ENCODE measurements at regions not wholly inside any gene's neighbourhood (a gene's known extent, or its start where the extent isn't known, plus 50 kb on each side); places are given as distances from the start of the nearest gene placed in this dataset.

GRCh38 chr22:27240298-27241075 is 561.1 kb downstream of the MN1 start:
- intact Hi-C loops (cut with micrococcal nuclease), result no loop called here
- no peak overlapping the region for H3K27ac Mint-ChIP-seq
- Histone ChIP-seq H3K27me3 (ENCODE audit: control insufficient read depth in 2 of 2, insufficient read depth in 2 of 2, low read length in 2 of 2) (no peaks in the 10 kb centered on the region), H3K4me1 (ENCODE audit: control insufficient read depth in 2 of 2, insufficient read depth in 2 of 2, low read length in 2 of 2) (no peaks in the 10 kb centered on the region), H3K4me3 (ENCODE audit: low read length) (no peak overlapping the region), H3K27ac (ENCODE audit: low read depth, low read length) (no peak overlapping the region), H3K36me3 (ENCODE audit: control insufficient read depth in 2 of 3, insufficient read depth in 3 of 3, low read length in 3 of 3) (no peaks in the 10 kb centered on the region), H3K9me3 (ENCODE audit: control insufficient read depth in 2 of 3, low read length in 3 of 3) (no peaks in the 10 kb centered on the region)
- H3K27me3 Mint-ChIP-seq, result peaks cover 0 to 24% (median 13%) of the 10 kb centered on the region in 5 donors
- ChIA-PET CTCF (no interaction called here), POLR2A (no interaction called here)
- ATAC-seq, result no peak
- H3K4me3 Mint-ChIP-seq, result no peak overlapping the region
- DNase-seq, result no peak
- H3K36me3 Mint-ChIP-seq, result no peaks in the 10 kb centered on the region
- no peaks in the 10 kb centered on the region for H3K9me3 Mint-ChIP-seq
- H3K4me1 Mint-ChIP-seq, result no peaks in the 10 kb centered on the region

- H3K9me3 ChIP-seq (ENCODE audit: control insufficient read depth in 2 of 3, low read length in 3 of 3), result no peaks in the 10 kb centered on the region
- POLR2A ChIA-PET, result no interaction called here
- H3K27me3 Mint-ChIP-seq, result peaks cover 0 to 22% (median 13%) of the 10 kb centered on the region in 5 donors
- H3K4me3 ChIP-seq (ENCODE audit: low read length), result no peak overlapping the region
- CTCF ChIA-PET, result no interaction called here
- peaks cover 0 to 4% (median 0%) of the 10 kb centered on the region in 11 donors for H3K9me3 Mint-ChIP-seq
- no peaks in the 10 kb centered on the region for H3K4me1 ChIP-seq (ENCODE audit: control insufficient read depth in 2 of 2, insufficient read depth in 2 of 2, low read length in 2 of 2)
- H3K4me3 Mint-ChIP-seq, result no peak overlapping the region
- H3K27me3 ChIP-seq (ENCODE audit: control insufficient read depth in 2 of 2, insufficient read depth in 2 of 2, low read length in 2 of 2), result no peaks in the 10 kb centered on the region
- peaks cover 0 to 7% (median 5%) of the 10 kb centered on the region in 7 donors for H3K4me1 Mint-ChIP-seq
- no peaks in the 10 kb centered on the region for H3K36me3 Mint-ChIP-seq
- no peak overlapping the region for H3K27ac ChIP-seq (ENCODE audit: low read depth, low read length)
- H3K36me3 ChIP-seq (ENCODE audit: control insufficient read depth in 2 of 3, insufficient read depth in 3 of 3, low read length in 3 of 3), result no peaks in the 10 kb centered on the region
- no peak overlapping the region for H3K27ac Mint-ChIP-seq
- ATAC-seq (no peak), DNase-seq (no peak)
- intact Hi-C loops (cut with micrococcal nuclease), result no loop called here
Measured at GRCh38 chr22:27241430-27242321, 559.9 kb downstream of the MN1 start.

GRCh38 chr22:27242474-27242873 is 559.1 kb downstream of the MN1 start:
- intact Hi-C loops (cut with micrococcal nuclease), result no loop called here

GRCh38 chr22:27242917-27243589 is 558.5 kb downstream of the MN1 start:
- CTCF ChIA-PET, result no interaction called here
- Mint-ChIP-seq H3K4me3 (no peak overlapping the region), H3K36me3 (no peaks in the 10 kb centered on the region), H3K4me1 (peaks cover 4 to 20% (median 18%) of the 10 kb centered on the region in 7 donors), H3K9me3 (peaks cover 0 to 5% (median 0%) of the 10 kb centered on the region in 11 donors), H3K27ac (peak overlapping the region in 1 of 9 donors; percentile 16), H3K27me3 (peaks cover 0 to 17% (median 13%) of the 10 kb centered on the region in 5 donors)
- no peak for ATAC-seq
- Histone ChIP-seq H3K27me3 (ENCODE audit: control insufficient read depth in 2 of 2, insufficient read depth in 2 of 2, low read length in 2 of 2) (no peaks in the 10 kb centered on the region), H3K36me3 (ENCODE audit: control insufficient read depth in 2 of 3, insufficient read depth in 3 of 3, low read length in 3 of 3) (no peaks in the 10 kb centered on the region), H3K9me3 (ENCODE audit: control insufficient read depth in 2 of 3, low read length in 3 of 3) (no peaks in the 10 kb centered on the region), H3K27ac (ENCODE audit: low read depth, low read length) (no peak overlapping the region), H3K4me1 (ENCODE audit: control insufficient read depth in 2 of 2, insufficient read depth in 2 of 2, low read length in 2 of 2) (no peaks in the 10 kb centered on the region), H3K4me3 (ENCODE audit: low read length) (no peak overlapping the region)
- POLR2A ChIA-PET, result no interaction called here
- DNase-seq, result no peak
- intact Hi-C loops (cut with micrococcal nuclease), result no loop called here

More at GRCh38 chr22:27242474-27242873, 559.1 kb downstream of the MN1 start:
- Histone ChIP-seq H3K9me3 (ENCODE audit: control insufficient read depth in 2 of 3, low read length in 3 of 3) (no peaks in the 10 kb centered on the region), H3K27me3 (ENCODE audit: control insufficient read depth in 2 of 2, insufficient read depth in 2 of 2, low read length in 2 of 2) (no peaks in the 10 kb centered on the region), H3K4me1 (ENCODE audit: control insufficient read depth in 2 of 2, insufficient read depth in 2 of 2, low read length in 2 of 2) (no peaks in the 10 kb centered on the region), H3K4me3 (ENCODE audit: low read length) (no peak overlapping the region), H3K36me3 (ENCODE audit: control insufficient read depth in 2 of 3, insufficient read depth in 3 of 3, low read length in 3 of 3) (no peaks in the 10 kb centered on the region), H3K27ac (ENCODE audit: low read depth, low read length) (no peak overlapping the region)
- ATAC-seq, result no peak
- H3K36me3 Mint-ChIP-seq, result no peaks in the 10 kb centered on the region
- no peak overlapping the region for H3K4me3 Mint-ChIP-seq
- ChIA-PET CTCF (no interaction called here), POLR2A (no interaction called here)
- H3K4me1 Mint-ChIP-seq, result peaks cover 0 to 14% (median 13%) of the 10 kb centered on the region in 7 donors
- DNase-seq, result no peak
- peak overlapping the region in 1 of 9 donors; percentile 2 for H3K27ac Mint-ChIP-seq
- H3K27me3 Mint-ChIP-seq, result peaks cover 0 to 17% (median 13%) of the 10 kb centered on the region in 5 donors
- H3K9me3 Mint-ChIP-seq, result peaks cover 0 to 5% (median 0%) of the 10 kb centered on the region in 11 donors

- Mint-ChIP-seq H3K27me3 (peaks cover 0 to 14% (median 10%) of the 10 kb centered on the region in 5 donors), H3K9me3 (peaks cover 0 to 5% (median 0%) of the 10 kb centered on the region in 11 donors), H3K27ac (no peak overlapping the region), H3K4me1 (peaks cover 4 to 20% (median 18%) of the 10 kb centered on the region in 7 donors), H3K4me3 (no peak overlapping the region), H3K36me3 (no peaks in the 10 kb centered on the region)
- H3K4me3 ChIP-seq (ENCODE audit: low read length), result no peak overlapping the region
- ChIA-PET POLR2A (no interaction called here), CTCF (no interaction called here)
- intact Hi-C loops (cut with micrococcal nuclease), result no loop called here
- no peak overlapping the region for H3K27ac ChIP-seq (ENCODE audit: low read depth, low read length)
- ATAC-seq (no peak), DNase-seq (no peak)
- no peaks in the 10 kb centered on the region for H3K27me3 ChIP-seq (ENCODE audit: control insufficient read depth in 2 of 2, insufficient read depth in 2 of 2, low read length in 2 of 2)
- H3K9me3 ChIP-seq (ENCODE audit: control insufficient read depth in 2 of 3, low read length in 3 of 3), result no peaks in the 10 kb centered on the region
- H3K36me3 ChIP-seq (ENCODE audit: control insufficient read depth in 2 of 3, insufficient read depth in 3 of 3, low read length in 3 of 3), result no peaks in the 10 kb centered on the region
- no peaks in the 10 kb centered on the region for H3K4me1 ChIP-seq (ENCODE audit: control insufficient read depth in 2 of 2, insufficient read depth in 2 of 2, low read length in 2 of 2)
Measured at GRCh38 chr22:27244328-27244727, 557.2 kb downstream of the MN1 start.

- ATAC-seq (no peak), DNase-seq (no peak)
- ChIA-PET CTCF (no interaction called here), POLR2A (no interaction called here)
- H3K4me1 Mint-ChIP-seq, result peaks cover 4 to 20% (median 18%) of the 10 kb centered on the region in 7 donors
- peaks cover 0 to 5% (median 0%) of the 10 kb centered on the region in 11 donors for H3K9me3 Mint-ChIP-seq
- no peak overlapping the region for H3K27ac Mint-ChIP-seq
- Histone ChIP-seq H3K27me3 (ENCODE audit: control insufficient read depth in 2 of 2, insufficient read depth in 2 of 2, low read length in 2 of 2) (no peaks in the 10 kb centered on the region), H3K27ac (ENCODE audit: low read depth, low read length) (no peak overlapping the region), H3K9me3 (ENCODE audit: control insufficient read depth in 2 of 3, low read length in 3 of 3) (no peaks in the 10 kb centered on the region), H3K4me3 (ENCODE audit: low read length) (no peak overlapping the region), H3K36me3 (ENCODE audit: control insufficient read depth in 2 of 3, insufficient read depth in 3 of 3, low read length in 3 of 3) (no peaks in the 10 kb centered on the region), H3K4me1 (ENCODE audit: control insufficient read depth in 2 of 2, insufficient read depth in 2 of 2, low read length in 2 of 2) (no peaks in the 10 kb centered on the region)
- H3K36me3 Mint-ChIP-seq, result no peaks in the 10 kb centered on the region
- H3K27me3 Mint-ChIP-seq, result peaks cover 0 to 8% (median 2%) of the 10 kb centered on the region in 5 donors
- no peak overlapping the region for H3K4me3 Mint-ChIP-seq
- intact Hi-C loops (cut with micrococcal nuclease), result no loop called here
Measured at GRCh38 chr22:27245056-27245455, 556.5 kb downstream of the MN1 start.

All from naive thymus-derived CD4-positive, alpha-beta T cell (primary cell).